ENCODE measurements at regions not wholly inside any gene's neighbourhood (a gene's known extent, or its start where the extent isn't known, plus 50 kb on each side); places are given as distances from the start of the nearest gene placed in this dataset.

- no peak for DNase-seq
Observed at GRCh38 chr10:69684020-69684980, 54.3 kb downstream of the FAM241B start.

GRCh38 chr10:69684981-69685353, 54.9 kb downstream of the FAM241B start:
- no peak for DNase-seq

- DNase-seq, result no peak
Observed at GRCh38 chr10:69685426-69685801, 55.4 kb downstream of the FAM241B start.

- no peak for DNase-seq
Observed at GRCh38 chr10:69685802-69686585, 55.9 kb downstream of the FAM241B start.

- no peak for DNase-seq
Observed at GRCh38 chr10:69686866-69687265, 56.8 kb downstream of the FAM241B start.

- no peak for DNase-seq
Observed at GRCh38 chr10:69687426-69687825, 57.4 kb downstream of the FAM241B start.

- no peak for DNase-seq
Observed at GRCh38 chr10:69692267-69692666, 62.2 kb downstream of the FAM241B start.

GRCh38 chr10:69692891-69693290, 62.8 kb downstream of the FAM241B start:
- DNase-seq, result no peak

GRCh38 chr10:69693886-69694285, 63.8 kb downstream of the FAM241B start:
- no peak for DNase-seq

GRCh38 chr10:69696073-69696731, 66.2 kb downstream of the FAM241B start:
- DNase-seq, result no peak

- no peak for DNase-seq
Observed at GRCh38 chr10:69697006-69697405, 67.0 kb downstream of the FAM241B start.

- no peak for DNase-seq
Observed at GRCh38 chr10:69703256-69703655, 73.2 kb downstream of the FAM241B start.

GRCh38 chr10:69703766-69704630, 74.0 kb downstream of the FAM241B start:
- no peak for DNase-seq

GRCh38 chr10:69709366-69709941, 79.4 kb downstream of the FAM241B start:
- DNase-seq, result no peak

- DNase-seq, result no peak
Observed at GRCh38 chr10:69710008-69710888, 80.2 kb downstream of the FAM241B start.

- no peak for DNase-seq
Observed at GRCh38 chr10:69712342-69712741, 82.3 kb downstream of the FAM241B start.

- no peak for DNase-seq
Observed at GRCh38 chr10:69714572-69714971, 84.5 kb downstream of the FAM241B start.

- DNase-seq, result no peak
Observed at GRCh38 chr10:69715156-69715898, 85.3 kb downstream of the FAM241B start.

- no peak for DNase-seq
Observed at GRCh38 chr10:69715899-69716606, 85.7 kb upstream of the COL13A1 start.
